H1 (cell line): ENCODE measurements at regions not wholly inside any gene's neighbourhood (a gene's known extent, or its start where the extent isn't known, plus 50 kb on each side); places are given as distances from the start of the nearest gene placed in this dataset.

Source experiments
- CTCF ChIA-PET: fragments of 300-600 bp; sonication (Branson Sonifier 250); formaldehyde crosslinking; loops from one replicate; lab custom pipeline; 2021; ENCODE audit not compliant: partially characterized antibody; lab: Charles Lee
- POLR2A ChIA-PET: fragments of 300-600 bp; sonication (Branson Sonifier 250); formaldehyde crosslinking; loops from one replicate; lab custom pipeline; 2021; ENCODE audit warnings: inconsistent platforms; ENCODE audit not compliant: partially characterized antibody; lab: Charles Lee
- DNase-seq, 2 experiments: peaks; one replicate each; pipeline versions ENCODE4 v3.0.0 to v3.0.0-alpha.2; 2010 to 2022; ENCODE audit warnings: low spot score in 2 of 2, low read depth in 1 of 2, mixed read lengths in 1 of 2
- FAIRE-seq: peaks from 2 replicates; lab custom pipeline; 2011; peaks lifted over from hg19 to GRCh38; lab: Jason Lieb, UNC
- H2AFZ ChIP-seq: 2 replicates; pipeline ENCODE4 v1.8.1; 2012; ENCODE audit warnings: low read length, inconsistent platforms
- H2AK5ac ChIP-seq: 2 replicates; pipeline ENCODE4 v1.6.1; 2013; ENCODE audit warnings: low read depth, low read length
- H2BK120ac ChIP-seq: replicated peaks from 2 replicates; pipeline ENCODE3; 2013; ENCODE audit warnings: low read depth, low read length, inconsistent platforms
- H2BK12ac ChIP-seq: 2 replicates; pipeline ENCODE4 v1.6.1; 2013; ENCODE audit warnings: low read depth, low read length
- H2BK15ac ChIP-seq: 2 replicates; pipeline ENCODE4 v1.6.1; 2013; ENCODE audit warnings: low read length
- H2BK20ac ChIP-seq: 2 replicates; pipeline ENCODE4 v1.6.1; 2013; ENCODE audit warnings: low read length
- H2BK5ac ChIP-seq: 2 replicates; pipeline ENCODE4 v1.6.1; 2013; ENCODE audit warnings: low read depth, low read length
- H3K14ac ChIP-seq: 2 replicates; pipeline ENCODE4 v1.6.1; 2013; ENCODE audit warnings: inconsistent platforms; ENCODE audit not compliant: insufficient read length
- H3K18ac ChIP-seq: 2 replicates; pipeline ENCODE4 v1.6.1; 2013; ENCODE audit warnings: low read length; ENCODE audit errors: extremely low read depth
- H3K23ac ChIP-seq: 2 replicates; pipeline ENCODE4 v1.6.1; 2013; ENCODE audit warnings: inconsistent platforms; ENCODE audit not compliant: insufficient read length
- H3K23me2 ChIP-seq: 2 replicates; pipeline ENCODE4 v1.6.1; 2013; ENCODE audit warnings: low read depth, low read length
- H3K27ac ChIP-seq: 2 replicates; pipeline ENCODE4 v1.6.1; 2011; ENCODE audit warnings: low read depth, low read length, inconsistent platforms
- H3K27me3 ChIP-seq, 4 experiments: replicated peaks in 1 of 4; 1 replicate in 1 of 4; 2 replicates in 3 of 4; pipeline versions ENCODE4 v1.6.1 to v1.8.1; 2011 to 2013; ENCODE audit warnings: low read length in 3 of 4, mild to moderate bottlenecking in 3 of 4, inconsistent platforms in 2 of 4, mixed read lengths in 2 of 4, moderate library complexity in 1 of 4; ENCODE audit not compliant: control insufficient read depth in 3 of 4, insufficient read depth in 3 of 4; ENCODE audit errors: extremely low read depth in 1 of 4
- H3K36me3 ChIP-seq, 4 experiments: 2 replicates each; pipeline versions ENCODE4 v1.6.1 to v1.8.1; 2011 to 2013; ENCODE audit warnings: mild to moderate bottlenecking in 4 of 4, low read length in 3 of 4, moderate library complexity in 2 of 4, control low read depth in 1 of 4, inconsistent platforms in 1 of 4; ENCODE audit not compliant: insufficient read depth in 4 of 4, control insufficient read depth in 2 of 4
- H3K4ac ChIP-seq: replicated peaks from 2 replicates; pipeline ENCODE3; 2013; ENCODE audit warnings: low read length, low read depth, mixed read lengths, inconsistent platforms; ENCODE audit not compliant: insufficient read length
- H3K4me1 ChIP-seq, 4 experiments: replicated peaks in 1 of 4; 1 replicate in 1 of 4; 2 replicates in 3 of 4; pipeline versions ENCODE4 v1.6.1 to v1.8.1; 2011 to 2013; ENCODE audit warnings: low read length in 3 of 4, inconsistent platforms in 2 of 4, mixed read lengths in 1 of 4; ENCODE audit not compliant: insufficient read depth in 4 of 4, control insufficient read depth in 3 of 4
- H3K4me2 ChIP-seq, 2 experiments: 2 replicates each; pipeline versions ENCODE4 v1.6.1 to v1.8.1; 2011 to 2013; ENCODE audit warnings: low read depth in 2 of 2, low read length in 2 of 2, control low read depth in 1 of 2, inconsistent platforms in 1 of 2, mild to moderate bottlenecking in 1 of 2; ENCODE audit not compliant: insufficient read depth in 1 of 2
- H3K4me3 ChIP-seq, 4 experiments: fragments of 200-600, 300-600 bp in 1 of 4; sonication (generic), shearing (Covaris generic), sonication (Bioruptor Twin) in 1 of 4; 2 replicates each; pipeline versions ENCODE4 v1.5.1 to v1.8.1; 2011 to 2016; ENCODE audit warnings: low read length in 4 of 4, low read depth in 3 of 4, control low read depth in 2 of 4, inconsistent platforms in 2 of 4, mild to moderate bottlenecking in 2 of 4, mixed read lengths in 1 of 4, moderate library complexity in 1 of 4; ENCODE audit not compliant: insufficient read depth in 2 of 4; ENCODE audit errors: extremely low read depth in 1 of 4
- H3K56ac ChIP-seq: replicated peaks from 2 replicates; pipeline ENCODE3; 2013; ENCODE audit warnings: low read depth, mild to moderate bottlenecking, mixed read lengths, low read length, inconsistent platforms; ENCODE audit not compliant: insufficient read length
- H3K79me1 ChIP-seq: 2 replicates; pipeline ENCODE4 v1.6.1; 2013; ENCODE audit warnings: low read depth, low read length, control low read depth
- H3K79me2 ChIP-seq, 2 experiments: 2 replicates each; pipeline versions ENCODE4 v1.6.1 to v1.8.1; 2012 to 2013; ENCODE audit warnings: low read length in 2 of 2, mild to moderate bottlenecking in 2 of 2, inconsistent platforms in 1 of 2; ENCODE audit not compliant: insufficient read depth in 2 of 2, control insufficient read depth in 1 of 2
- H3K9ac ChIP-seq, 4 experiments: replicated peaks in 1 of 4; 1 replicate in 1 of 4; 2 replicates in 3 of 4; pipeline versions ENCODE4 v1.6.1 to v1.8.1; 2011 to 2013; ENCODE audit warnings: low read depth in 3 of 4, low read length in 3 of 4, control low read depth in 2 of 4, mild to moderate bottlenecking in 2 of 4, moderate library complexity in 2 of 4, inconsistent platforms in 1 of 4; ENCODE audit errors: extremely low read depth in 1 of 4
- H3K9me3 ChIP-seq, 2 experiments: 2 replicates each; pipeline versions ENCODE4 v1.6.1 to v1.8.1; 2012 to 2013; ENCODE audit warnings: mild to moderate bottlenecking in 2 of 2, moderate library complexity in 2 of 2, control low read depth in 1 of 2, inconsistent platforms in 1 of 2, low read depth in 1 of 2, low read length in 1 of 2, mixed read lengths in 1 of 2; ENCODE audit not compliant: insufficient read depth in 2 of 2
- H4K20me1 ChIP-seq, 2 experiments: replicated peaks in 1 of 2; 2 replicates each; pipeline versions ENCODE3 to v1.8.1; 2011 to 2013; ENCODE audit warnings: inconsistent platforms in 2 of 2, low read length in 2 of 2, mild to moderate bottlenecking in 1 of 2; ENCODE audit not compliant: insufficient read depth in 2 of 2, control insufficient read depth in 1 of 2
- H4K5ac ChIP-seq: 2 replicates; pipeline ENCODE4 v1.6.1; 2013; ENCODE audit warnings: low read length, low read depth, mixed read lengths, inconsistent platforms; ENCODE audit not compliant: insufficient read length
- H4K8ac ChIP-seq: 2 replicates; pipeline ENCODE4 v1.8.0; 2013; ENCODE audit warnings: mild to moderate bottlenecking, moderate library complexity, low read length, inconsistent platforms; ENCODE audit not compliant: insufficient read depth; ENCODE audit errors: extremely low read depth
- H4K91ac ChIP-seq: replicated peaks from 2 replicates; pipeline ENCODE3; 2013; ENCODE audit warnings: low read length, mixed read lengths, inconsistent platforms; ENCODE audit not compliant: insufficient read length
- CBX8 ChIP-seq: fragments of 300-800, 300-1000 bp; sonication (generic); IDR thresholded peaks from 2 replicates; pipeline ENCODE4 v1.7.1; 2016; ENCODE audit warnings: low read depth, low read length, borderline replicate concordance
- CHD2 ChIP-seq: IDR thresholded peaks from 2 replicates; pipeline ENCODE4 v1.6.1; 2012; ENCODE audit warnings: low read length, improper control_type of control experiment
- EP300 ChIP-seq, 2 experiments: IDR thresholded peaks; 1 replicate in 1 of 2; 2 replicates in 1 of 2; pipeline ENCODE4 v1.6.1; 2011 to 2012; ENCODE audit warnings: low read depth in 2 of 2, low read length in 2 of 2, mild to moderate bottlenecking in 2 of 2, borderline replicate concordance in 1 of 2, inconsistent platforms in 1 of 2, moderate library complexity in 1 of 2
- EZH2 ChIP-seq: fragments of 200-600 bp; sonication (generic); IDR thresholded peaks from 2 replicates; pipeline ENCODE4 v1.7.1; 2012; ENCODE audit warnings: low read depth, mild to moderate bottlenecking, moderate library complexity, low read length, inconsistent platforms; ENCODE audit not compliant: severe bottlenecking
- HDAC6 ChIP-seq: IDR thresholded peaks from one replicate; pipeline ENCODE4 v1.7.1; 2012; ENCODE audit warnings: low read depth, mild to moderate bottlenecking, inconsistent platforms, low read length, moderate library complexity
- JUND ChIP-seq: IDR thresholded peaks from 2 replicates; pipeline ENCODE4 v1.6.1; 2011; ENCODE audit warnings: mild to moderate bottlenecking, improper control_type of control experiment, low read length
- KDM4A ChIP-seq: IDR thresholded peaks from one replicate; pipeline ENCODE4 v1.7.1; 2012; ENCODE audit warnings: low read depth, mild to moderate bottlenecking, moderate library complexity, low read length, inconsistent platforms; ENCODE audit not compliant: severe bottlenecking
- KDM5A ChIP-seq: fragments of 200-600 bp; IDR thresholded peaks from 2 replicates; pipeline ENCODE4 v1.7.1; 2012; ENCODE audit warnings: mild to moderate bottlenecking, low read length, inconsistent platforms, mixed read lengths
- MAFK ChIP-seq: IDR thresholded peaks from 2 replicates; pipeline ENCODE4 v1.6.1; 2012; ENCODE audit warnings: low read depth, mild to moderate bottlenecking, improper control_type of control experiment, low read length
- POLR2A ChIP-seq, 2 experiments: IDR thresholded peaks; 1 replicate in 1 of 2; 2 replicates in 1 of 2; pipeline ENCODE4 v1.6.1; 2011; ENCODE audit warnings: low read depth in 2 of 2, low read length in 2 of 2, mild to moderate bottlenecking in 2 of 2; ENCODE audit errors: control extremely low read depth in 1 of 2
- SIN3A ChIP-seq, 2 experiments: IDR thresholded peaks in 1 of 2; conservative IDR thresholded peaks in 1 of 2; 2 replicates each; pipeline ENCODE4 v1.6.1; 2011 to 2012; ENCODE audit warnings: low read length in 2 of 2, improper control_type of control experiment in 1 of 2, low read depth in 1 of 2, mild to moderate bottlenecking in 1 of 2
- SIRT6 ChIP-seq: IDR thresholded peaks from one replicate; pipeline ENCODE4 v1.7.1; 2012; ENCODE audit warnings: low read length, inconsistent platforms
- SP1 ChIP-seq: IDR thresholded peaks from 2 replicates; pipeline ENCODE4 v1.6.1; 2011; ENCODE audit warnings: low read depth, low read length
- SP4 ChIP-seq: IDR thresholded peaks from 2 replicates; pipeline ENCODE4 v1.6.1; 2012; ENCODE audit warnings: low read length, inconsistent platforms
- TAF1 ChIP-seq: IDR thresholded peaks from 2 replicates; pipeline ENCODE4 v1.6.1; 2011; ENCODE audit warnings: mild to moderate bottlenecking, low read depth, low read length
- TEAD4 ChIP-seq: IDR thresholded peaks from 2 replicates; pipeline ENCODE4 v1.6.1; 2012; ENCODE audit warnings: low read depth, low read length, inconsistent platforms, mixed read lengths
- WGBS, 2 experiments: shearing (Covaris generic) in 1 of 2; methylation state at CpG; one replicate each; pipeline versions ENCODE4 v1.1.6 to v1.1.7; 2013 to 2015; ENCODE audit warnings: low lambda C conversion rate in 2 of 2, mixed read lengths in 2 of 2, inconsistent platforms in 1 of 2, low coverage in 1 of 2, missing lambda C conversion rate in 1 of 2; ENCODE audit not compliant: insufficient replicate concordance in 2 of 2, insufficient coverage in 1 of 2, insufficient read length in 1 of 2; ENCODE audit errors: extremely low coverage in 1 of 2, missing lambda C conversion rate in 1 of 2; 5-methylcytosine and 5-hydroxymethylcytosine counted together

GRCh38 chr4:141926406-141926805 is 290.0 kb downstream of the IL15 start:
- H3K4me2 ChIP-seq, result no peak overlapping the region
- TF ChIP-seq TEAD4, result no peak
- no peak for TF ChIP-seq SIN3A (conservative IDR thresholded peaks at IDR 0.05 in 1 of 2, IDR thresholded peaks at IDR 0.05 in 1 of 2; ENCODE audit: low read depth in 1 of 2, low read length in 2 of 2)
- TF ChIP-seq TAF1, result no peak
- no peak for TF ChIP-seq CHD2
- TF ChIP-seq SP4, result no peak
- no peak for TF ChIP-seq HDAC6
- no peak for TF ChIP-seq JUND
- no peak for TF ChIP-seq SIRT6
- no peak for TF ChIP-seq EZH2
- no peak for TF ChIP-seq CBX8
- no peak for TF ChIP-seq POLR2A (IDR thresholded peaks at IDR 0.05; ENCODE audit: control extremely low read depth in 1 of 2, low read depth in 2 of 2, low read length in 2 of 2)
- no peak for TF ChIP-seq KDM4A
- TF ChIP-seq KDM5A, result no peak
- TF ChIP-seq SP1, result no peak
- TF ChIP-seq EP300 (IDR thresholded peaks at IDR 0.05; ENCODE audit: borderline replicate concordance in 1 of 2, low read depth in 2 of 2, low read length in 2 of 2), result no peak
- no peak for TF ChIP-seq MAFK

More at GRCh38 chr4:141926406-141926805, 290.0 kb downstream of the IL15 start:
- Histone ChIP-seq H3K27ac (no peak overlapping the region), H3K56ac (no peak overlapping the region), H3K9me3 (no peaks in the 10 kb centered on the region), H4K5ac (no peak overlapping the region), H4K8ac (no peak overlapping the region), H3K23me2 (no peaks in the 10 kb centered on the region), H2BK120ac (no peak overlapping the region), H2BK12ac (no peak overlapping the region), H3K4ac (no peak overlapping the region), H3K79me1 (no peaks in the 10 kb centered on the region), H3K23ac (no peak overlapping the region), H3K79me2 (no peaks in the 10 kb centered on the region), H3K36me3 (no peaks in the 10 kb centered on the region), H3K14ac (no peak overlapping the region), H3K27me3 (no peaks in the 10 kb centered on the region), H3K4me1 (no peaks in the 10 kb centered on the region), H3K9ac (no peak overlapping the region), H4K20me1 (no peaks in the 10 kb centered on the region), H2BK15ac (no peak overlapping the region), H2BK20ac (no peak overlapping the region), H3K4me3 (no peak overlapping the region), H3K18ac (no peak overlapping the region), H2BK5ac (no peak overlapping the region), H2AFZ (no peak overlapping the region), H2AK5ac (no peak overlapping the region), H4K91ac (no peak overlapping the region)
- 0% methylated on average over 1 of the region's 1 CpG; no CpG with 5 or more reads in 1 of the 2 experiments for WGBS, 2 experiments
- CTCF ChIA-PET, result no interaction called here
- POLR2A ChIA-PET, result no interaction called here
- DNase-seq, result no peak
- FAIRE-seq, result no peak
